ENCODE measurements at regions not wholly inside any gene's neighbourhood (a gene's known extent, or its start where the extent isn't known, plus 50 kb on each side); places are given as distances from the start of the nearest gene placed in this dataset.

GRCh38 chr12:84117190-84117589 lies 795.4 kb downstream of the SLC6A15 start:
- TF ChIP-seq, protein P1, sequence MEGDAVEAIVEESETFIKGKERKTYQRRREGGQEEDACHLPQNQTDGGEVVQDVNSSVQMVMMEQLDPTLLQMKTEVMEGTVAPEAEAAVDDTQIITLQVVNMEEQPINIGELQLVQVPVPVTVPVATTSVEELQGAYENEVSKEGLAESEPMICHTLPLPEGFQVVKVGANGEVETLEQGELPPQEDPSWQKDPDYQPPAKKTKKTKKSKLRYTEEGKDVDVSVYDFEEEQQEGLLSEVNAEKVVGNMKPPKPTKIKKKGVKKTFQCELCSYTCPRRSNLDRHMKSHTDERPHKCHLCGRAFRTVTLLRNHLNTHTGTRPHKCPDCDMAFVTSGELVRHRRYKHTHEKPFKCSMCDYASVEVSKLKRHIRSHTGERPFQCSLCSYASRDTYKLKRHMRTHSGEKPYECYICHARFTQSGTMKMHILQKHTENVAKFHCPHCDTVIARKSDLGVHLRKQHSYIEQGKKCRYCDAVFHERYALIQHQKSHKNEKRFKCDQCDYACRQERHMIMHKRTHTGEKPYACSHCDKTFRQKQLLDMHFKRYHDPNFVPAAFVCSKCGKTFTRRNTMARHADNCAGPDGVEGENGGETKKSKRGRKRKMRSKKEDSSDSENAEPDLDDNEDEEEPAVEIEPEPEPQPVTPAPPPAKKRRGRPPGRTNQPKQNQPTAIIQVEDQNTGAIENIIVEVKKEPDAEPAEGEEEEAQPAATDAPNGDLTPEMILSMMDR (IDR thresholded peaks at IDR 0.05), result no peak
- TF ChIP-seq POLR2AphosphoS5 (IDR thresholded peaks at IDR 0.05), result no peak

Measured in upper lobe of left lung (tissue), 4 donors.